ENCODE measurements at regions not wholly inside any gene's neighbourhood (a gene's known extent, or its start where the extent isn't known, plus 50 kb on each side); places are given as distances from the start of the nearest gene placed in this dataset.

DNA sequence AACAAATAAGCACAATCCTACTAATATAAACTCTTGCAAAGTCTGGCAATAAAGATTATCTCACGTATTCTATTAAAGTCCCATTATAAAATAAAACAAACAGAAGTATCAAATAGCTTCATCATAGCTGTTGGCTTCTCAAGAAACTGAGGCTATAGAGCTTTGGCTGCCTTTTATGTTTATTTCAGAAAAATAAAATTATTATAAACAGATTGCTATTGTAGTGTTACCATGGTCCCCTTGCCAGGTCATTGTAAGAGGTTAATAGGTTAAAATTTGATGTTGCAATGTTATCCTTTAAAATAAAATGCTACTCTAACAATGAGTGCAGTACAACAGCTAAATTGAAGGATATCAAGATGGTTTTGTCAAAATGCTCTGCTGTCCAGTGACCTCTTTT lies 828.8 kb upstream of the SOX9 start:
- no peak for DNase-seq

DNA sequence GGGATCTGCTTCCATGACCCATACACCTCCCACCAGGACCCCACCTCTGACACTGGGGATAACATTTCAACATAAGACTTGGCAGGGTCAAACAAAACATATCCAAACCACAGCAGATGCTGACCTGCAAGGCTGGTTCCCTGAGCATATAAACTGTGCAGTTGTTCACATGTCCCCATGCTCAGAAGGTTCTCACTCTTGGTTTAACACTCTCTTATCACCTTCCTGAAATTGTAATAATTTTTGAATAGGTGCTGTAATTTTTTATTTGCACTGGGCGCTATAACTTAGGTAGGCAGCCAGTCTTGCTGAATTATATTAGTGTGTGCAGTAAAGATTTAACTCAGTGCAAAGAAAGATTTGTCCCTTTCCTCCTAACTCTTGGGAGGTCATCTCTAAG lies 824.8 kb upstream of the SOX9 start:
- BruUV-seq (replicated peaks): no TSS peak
- Mint-ChIP-seq H3K36me3 (ENCODE audit: insufficient read depth, unreplicated experiment) (no peaks in the 10 kb centered on the region), H3K27ac (ENCODE audit: unreplicated experiment) (no peak overlapping the region), H3K9me3 (ENCODE audit: low read depth, unreplicated experiment) (peaks cover 2% of the 10 kb centered on the region), H3K4me1 (ENCODE audit: low read depth, unreplicated experiment) (peaks cover 18% of the 10 kb centered on the region), H3K4me3 (ENCODE audit: low read depth, unreplicated experiment) (no peak overlapping the region), H3K27me3 (ENCODE audit: unreplicated experiment) (no peaks in the 10 kb centered on the region)
- TF ChIP-seq, protein P1, sequence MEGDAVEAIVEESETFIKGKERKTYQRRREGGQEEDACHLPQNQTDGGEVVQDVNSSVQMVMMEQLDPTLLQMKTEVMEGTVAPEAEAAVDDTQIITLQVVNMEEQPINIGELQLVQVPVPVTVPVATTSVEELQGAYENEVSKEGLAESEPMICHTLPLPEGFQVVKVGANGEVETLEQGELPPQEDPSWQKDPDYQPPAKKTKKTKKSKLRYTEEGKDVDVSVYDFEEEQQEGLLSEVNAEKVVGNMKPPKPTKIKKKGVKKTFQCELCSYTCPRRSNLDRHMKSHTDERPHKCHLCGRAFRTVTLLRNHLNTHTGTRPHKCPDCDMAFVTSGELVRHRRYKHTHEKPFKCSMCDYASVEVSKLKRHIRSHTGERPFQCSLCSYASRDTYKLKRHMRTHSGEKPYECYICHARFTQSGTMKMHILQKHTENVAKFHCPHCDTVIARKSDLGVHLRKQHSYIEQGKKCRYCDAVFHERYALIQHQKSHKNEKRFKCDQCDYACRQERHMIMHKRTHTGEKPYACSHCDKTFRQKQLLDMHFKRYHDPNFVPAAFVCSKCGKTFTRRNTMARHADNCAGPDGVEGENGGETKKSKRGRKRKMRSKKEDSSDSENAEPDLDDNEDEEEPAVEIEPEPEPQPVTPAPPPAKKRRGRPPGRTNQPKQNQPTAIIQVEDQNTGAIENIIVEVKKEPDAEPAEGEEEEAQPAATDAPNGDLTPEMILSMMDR (IDR thresholded peaks at IDR 0.05; ENCODE audit: unreplicated experiment): no peak
- DNase-seq: no peak
- intact Hi-C loops (cut with micrococcal nuclease; ENCODE audit: unreplicated experiment): no loop called here
- CTCF ChIA-PET: no interaction called here

More for the DNA sequence above, 828.8 kb upstream of the SOX9 start:
- no peak overlapping the region for H3K4me3 Mint-ChIP-seq (ENCODE audit: low read depth, unreplicated experiment)
- intact Hi-C loops (cut with micrococcal nuclease; ENCODE audit: unreplicated experiment): no loop called here
- CTCF ChIA-PET: no interaction called here
- H3K27me3 Mint-ChIP-seq (ENCODE audit: unreplicated experiment): no peaks in the 10 kb centered on the region
- no peak overlapping the region for H3K27ac Mint-ChIP-seq (ENCODE audit: unreplicated experiment)
- no peaks in the 10 kb centered on the region for H3K36me3 Mint-ChIP-seq (ENCODE audit: insufficient read depth, unreplicated experiment)
- BruUV-seq (replicated peaks): no TSS peak
- TF ChIP-seq, protein P1 (IDR thresholded peaks at IDR 0.05; ENCODE audit: unreplicated experiment): no peak
- peaks cover 2% of the 10 kb centered on the region for H3K9me3 Mint-ChIP-seq (ENCODE audit: low read depth, unreplicated experiment)
- H3K4me1 Mint-ChIP-seq (ENCODE audit: low read depth, unreplicated experiment): no peaks in the 10 kb centered on the region

DNA sequence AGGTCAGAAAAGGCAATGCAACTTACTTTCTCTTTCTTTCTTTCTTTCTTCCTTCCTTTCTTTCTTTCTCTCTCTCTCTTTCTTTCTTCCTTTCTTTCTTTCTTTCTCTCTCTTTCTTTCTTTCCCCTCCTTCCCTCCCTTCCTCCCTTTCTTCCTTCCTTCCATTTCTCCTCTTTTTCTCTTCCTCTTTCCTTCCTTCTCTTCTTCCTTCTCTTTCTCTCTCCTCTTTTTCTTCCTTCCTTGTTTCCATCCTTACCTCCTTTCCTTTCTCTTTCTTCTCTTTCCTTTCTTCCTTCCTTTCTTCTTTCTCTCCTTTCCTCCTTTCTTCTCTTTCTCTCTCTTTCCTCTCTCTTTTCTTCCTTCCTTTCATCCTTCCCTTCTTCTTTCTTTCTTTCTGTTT lies 819.8 kb upstream of the SOX9 start:
- no peak overlapping the region for H3K4me3 Mint-ChIP-seq (ENCODE audit: low read depth, unreplicated experiment)
- intact Hi-C loops (cut with micrococcal nuclease; ENCODE audit: unreplicated experiment): no loop called here
- H3K9me3 Mint-ChIP-seq (ENCODE audit: low read depth, unreplicated experiment): peaks cover 2% of the 10 kb centered on the region
- TF ChIP-seq, protein P1 (IDR thresholded peaks at IDR 0.05; ENCODE audit: unreplicated experiment): no peak
- BruUV-seq (replicated peaks): no TSS peak
- no peaks in the 10 kb centered on the region for H3K36me3 Mint-ChIP-seq (ENCODE audit: insufficient read depth, unreplicated experiment)
- no peaks in the 10 kb centered on the region for H3K27me3 Mint-ChIP-seq (ENCODE audit: unreplicated experiment)
- peak overlapping the region; percentile 6 for H3K27ac Mint-ChIP-seq (ENCODE audit: unreplicated experiment)
- peaks cover 24% of the 10 kb centered on the region for H3K4me1 Mint-ChIP-seq (ENCODE audit: low read depth, unreplicated experiment)
- DNase-seq: no peak
- CTCF ChIA-PET: no interaction called here

DNA sequence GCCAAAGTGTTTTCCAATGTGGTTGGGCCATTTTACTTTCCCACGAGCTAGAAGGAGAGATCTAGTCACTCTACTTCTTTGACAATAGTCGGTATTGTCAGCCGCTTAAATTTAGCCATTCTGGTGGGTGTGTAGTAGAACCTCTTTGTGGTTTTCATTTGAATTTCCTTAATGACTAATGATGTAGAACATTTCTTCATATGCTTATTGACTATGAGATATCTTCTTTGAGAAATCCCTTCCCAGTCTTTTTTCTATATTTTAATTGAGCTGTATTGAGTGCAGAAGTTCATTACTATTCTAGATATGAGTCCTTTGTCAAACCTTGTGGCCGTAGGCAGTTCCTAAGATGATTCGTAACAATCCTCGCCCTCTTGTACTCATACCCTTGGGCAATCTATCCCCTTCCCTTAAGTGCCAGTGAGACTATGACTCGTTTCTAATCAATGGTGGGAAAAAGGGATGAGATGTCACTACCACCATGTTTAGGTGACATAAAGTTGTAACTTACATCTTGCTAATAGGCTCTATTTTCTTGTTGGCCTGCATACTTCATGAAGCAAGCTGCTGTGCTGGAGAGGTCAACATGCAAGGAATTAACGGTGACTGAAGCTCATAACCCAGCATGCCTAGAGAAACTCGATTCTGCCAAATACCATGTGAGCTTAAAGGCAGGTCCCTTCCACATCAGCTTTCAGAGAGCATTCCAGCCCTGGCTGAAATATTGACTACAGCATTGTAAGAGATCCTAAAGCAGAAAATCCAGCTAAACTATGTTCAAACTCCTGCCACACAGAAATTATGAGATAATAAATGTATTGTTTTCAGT lies 817.9 kb upstream of the SOX9 start:
- no peak overlapping the region for H3K27ac Mint-ChIP-seq (ENCODE audit: unreplicated experiment)
- no peak for DNase-seq
- H3K36me3 Mint-ChIP-seq (ENCODE audit: insufficient read depth, unreplicated experiment): no peaks in the 10 kb centered on the region
- no peaks in the 10 kb centered on the region for H3K27me3 Mint-ChIP-seq (ENCODE audit: unreplicated experiment)
- H3K4me3 Mint-ChIP-seq (ENCODE audit: low read depth, unreplicated experiment): no peak overlapping the region
- intact Hi-C loops (cut with micrococcal nuclease; ENCODE audit: unreplicated experiment): no loop called here
- H3K9me3 Mint-ChIP-seq (ENCODE audit: low read depth, unreplicated experiment): peaks cover 2% of the 10 kb centered on the region
- CTCF ChIA-PET: no interaction called here
- H3K4me1 Mint-ChIP-seq (ENCODE audit: low read depth, unreplicated experiment): peaks cover 24% of the 10 kb centered on the region
- TF ChIP-seq, protein P1 (IDR thresholded peaks at IDR 0.05; ENCODE audit: unreplicated experiment): no peak
- BruUV-seq (replicated peaks): no TSS peak
